Suprapubic skin (tissue), 3 donors: ENCODE measurements at regions not wholly inside any gene's neighbourhood (a gene's known extent, or its start where the extent isn't known, plus 50 kb on each side); places are given as distances from the start of the nearest gene placed in this dataset.

ENCODE experiments used
- POLR2AphosphoS5 ChIP-seq, 3 donors: sonication (generic); formaldehyde crosslinking; IDR thresholded peaks; one replicate each; pipeline ENCODE4 v1.6.1; 2017; ENCODE audit warnings: antibody characterized with exemption in 3 of 3
- TF ChIP-seq, protein P1 (sequence below), 2 donors: fragments of 200-600 bp in 1 of 2; fragments of 450-650 bp in 1 of 2; sonication (generic) in 1 of 2; IDR thresholded peaks; one replicate each; pipeline ENCODE4 v1.5.1; 2016 to 2019; ENCODE audit warnings: antibody characterized with exemption in 2 of 2, mild to moderate bottlenecking in 1 of 2, moderate library complexity in 1 of 2

- TF ChIP-seq, protein P1, sequence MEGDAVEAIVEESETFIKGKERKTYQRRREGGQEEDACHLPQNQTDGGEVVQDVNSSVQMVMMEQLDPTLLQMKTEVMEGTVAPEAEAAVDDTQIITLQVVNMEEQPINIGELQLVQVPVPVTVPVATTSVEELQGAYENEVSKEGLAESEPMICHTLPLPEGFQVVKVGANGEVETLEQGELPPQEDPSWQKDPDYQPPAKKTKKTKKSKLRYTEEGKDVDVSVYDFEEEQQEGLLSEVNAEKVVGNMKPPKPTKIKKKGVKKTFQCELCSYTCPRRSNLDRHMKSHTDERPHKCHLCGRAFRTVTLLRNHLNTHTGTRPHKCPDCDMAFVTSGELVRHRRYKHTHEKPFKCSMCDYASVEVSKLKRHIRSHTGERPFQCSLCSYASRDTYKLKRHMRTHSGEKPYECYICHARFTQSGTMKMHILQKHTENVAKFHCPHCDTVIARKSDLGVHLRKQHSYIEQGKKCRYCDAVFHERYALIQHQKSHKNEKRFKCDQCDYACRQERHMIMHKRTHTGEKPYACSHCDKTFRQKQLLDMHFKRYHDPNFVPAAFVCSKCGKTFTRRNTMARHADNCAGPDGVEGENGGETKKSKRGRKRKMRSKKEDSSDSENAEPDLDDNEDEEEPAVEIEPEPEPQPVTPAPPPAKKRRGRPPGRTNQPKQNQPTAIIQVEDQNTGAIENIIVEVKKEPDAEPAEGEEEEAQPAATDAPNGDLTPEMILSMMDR (IDR thresholded peaks at IDR 0.05) = no peak
- no peak for TF ChIP-seq POLR2AphosphoS5 (IDR thresholded peaks at IDR 0.05)
Observed at GRCh38 chr1:101144671-101145448, 92.0 kb upstream of the S1PR1 start.
